KMS-11 (cell line): ENCODE measurements at regions not wholly inside any gene's neighbourhood (a gene's known extent, or its start where the extent isn't known, plus 50 kb on each side); places are given as distances from the start of the nearest gene placed in this dataset.
"Not testable (repeated sequence)": the region's sequence is repeated elsewhere in the genome, so short reads cannot be mapped to it uniquely, and the experiment has no call there.

Experiments used
- H2AFZ ChIP-seq: fragments of 200-600 bp; sonication (generic); 2 replicates; pipeline ENCODE4 v1.6.1; 2016; ENCODE audit warnings: antibody characterized with exemption, mixed run types, low read depth
- H3K27ac ChIP-seq: fragments of 200-600 bp; sonication (generic); 2 replicates; pipeline ENCODE4 v1.6.1; 2016; ENCODE audit warnings: mild to moderate bottlenecking, mixed run types
- H3K27me3 ChIP-seq: fragments of 200-600 bp; sonication (generic); 2 replicates; pipeline ENCODE4 v1.6.1; 2017; ENCODE audit warnings: mild to moderate bottlenecking, low read depth, mixed run types, moderate library complexity; ENCODE audit not compliant: insufficient read depth
- H3K36me3 ChIP-seq: fragments of 200-600 bp; sonication (generic); 2 replicates; pipeline ENCODE4 v1.6.1; 2017; ENCODE audit warnings: mild to moderate bottlenecking, mixed run types; ENCODE audit not compliant: insufficient read depth
- H3K4me1 ChIP-seq: fragments of 200-600 bp; sonication (generic); 2 replicates; pipeline ENCODE4 v1.6.1; 2016; ENCODE audit warnings: mild to moderate bottlenecking, low read depth, mixed run types; ENCODE audit not compliant: poor library complexity, severe bottlenecking
- H3K4me2 ChIP-seq: fragments of 200-600 bp; sonication (generic); 2 replicates; pipeline ENCODE4 v1.7.0; 2016; ENCODE audit warnings: mild to moderate bottlenecking, mixed run types
- H3K4me3 ChIP-seq: fragments of 200-600 bp; sonication (generic); IDR thresholded peaks from 2 replicates; pipeline ENCODE4 v1.6.1; 2017; ENCODE audit warnings: low read depth, low read length, mixed read lengths; ENCODE audit not compliant: insufficient read depth
- H3K79me2 ChIP-seq: fragments of 200-600 bp; sonication (generic); 2 replicates; pipeline ENCODE4 v1.6.1; 2016; ENCODE audit warnings: low read depth, mixed run types; ENCODE audit not compliant: insufficient read depth
- H3K9ac ChIP-seq: fragments of 200-600 bp; sonication (generic); 2 replicates; pipeline ENCODE4 v1.6.1; 2016; ENCODE audit warnings: mild to moderate bottlenecking, mixed run types
- H4K20me1 ChIP-seq: fragments of 200-600 bp; sonication (generic); 2 replicates; pipeline ENCODE4 v1.6.1; 2016; ENCODE audit warnings: mild to moderate bottlenecking, mixed run types; ENCODE audit not compliant: insufficient read depth
- TF ChIP-seq, protein P1 (sequence below): fragments of 200-600 bp; sonication (generic); conservative IDR thresholded peaks from 2 replicates; pipeline ENCODE4 v1.6.1; 2017; ENCODE audit warnings: low read depth, mild to moderate bottlenecking, antibody characterized with exemption, low read length, moderate library complexity, mixed read lengths

DNA sequence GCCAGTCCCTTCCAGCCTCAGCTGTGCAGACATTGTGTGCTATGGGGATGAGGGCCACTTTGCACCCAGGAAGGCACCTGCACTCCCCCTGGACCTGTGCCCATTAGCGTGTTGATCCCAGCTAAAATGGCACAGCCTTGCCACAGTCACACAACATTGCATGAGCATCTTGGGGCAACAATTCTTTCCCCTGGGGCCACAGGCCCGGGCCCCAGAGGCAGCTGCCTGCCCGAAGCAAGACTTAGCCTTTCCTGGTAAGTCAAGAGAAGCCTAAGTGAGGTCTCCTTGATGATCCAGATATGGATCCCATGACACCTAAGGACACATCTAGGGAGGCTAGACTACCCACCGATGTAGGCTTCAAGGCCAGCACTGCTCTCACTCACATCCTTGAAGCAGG is 202.1 kb downstream of the BCL11A start:
- Histone ChIP-seq H3K4me2 (no peak overlapping the region), H3K4me3 (no peak overlapping the region), H3K36me3 (no peaks in the 10 kb centered on the region), H4K20me1 (no peaks in the 10 kb centered on the region), H3K27me3 (no peaks in the 10 kb centered on the region), H3K4me1 (no peaks in the 10 kb centered on the region), H3K79me2 (no peaks in the 10 kb centered on the region), H3K27ac (no peak overlapping the region), H2AFZ (no peak overlapping the region), H3K9ac (no peak overlapping the region)
- TF ChIP-seq, protein P1, sequence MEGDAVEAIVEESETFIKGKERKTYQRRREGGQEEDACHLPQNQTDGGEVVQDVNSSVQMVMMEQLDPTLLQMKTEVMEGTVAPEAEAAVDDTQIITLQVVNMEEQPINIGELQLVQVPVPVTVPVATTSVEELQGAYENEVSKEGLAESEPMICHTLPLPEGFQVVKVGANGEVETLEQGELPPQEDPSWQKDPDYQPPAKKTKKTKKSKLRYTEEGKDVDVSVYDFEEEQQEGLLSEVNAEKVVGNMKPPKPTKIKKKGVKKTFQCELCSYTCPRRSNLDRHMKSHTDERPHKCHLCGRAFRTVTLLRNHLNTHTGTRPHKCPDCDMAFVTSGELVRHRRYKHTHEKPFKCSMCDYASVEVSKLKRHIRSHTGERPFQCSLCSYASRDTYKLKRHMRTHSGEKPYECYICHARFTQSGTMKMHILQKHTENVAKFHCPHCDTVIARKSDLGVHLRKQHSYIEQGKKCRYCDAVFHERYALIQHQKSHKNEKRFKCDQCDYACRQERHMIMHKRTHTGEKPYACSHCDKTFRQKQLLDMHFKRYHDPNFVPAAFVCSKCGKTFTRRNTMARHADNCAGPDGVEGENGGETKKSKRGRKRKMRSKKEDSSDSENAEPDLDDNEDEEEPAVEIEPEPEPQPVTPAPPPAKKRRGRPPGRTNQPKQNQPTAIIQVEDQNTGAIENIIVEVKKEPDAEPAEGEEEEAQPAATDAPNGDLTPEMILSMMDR = no peak

DNA sequence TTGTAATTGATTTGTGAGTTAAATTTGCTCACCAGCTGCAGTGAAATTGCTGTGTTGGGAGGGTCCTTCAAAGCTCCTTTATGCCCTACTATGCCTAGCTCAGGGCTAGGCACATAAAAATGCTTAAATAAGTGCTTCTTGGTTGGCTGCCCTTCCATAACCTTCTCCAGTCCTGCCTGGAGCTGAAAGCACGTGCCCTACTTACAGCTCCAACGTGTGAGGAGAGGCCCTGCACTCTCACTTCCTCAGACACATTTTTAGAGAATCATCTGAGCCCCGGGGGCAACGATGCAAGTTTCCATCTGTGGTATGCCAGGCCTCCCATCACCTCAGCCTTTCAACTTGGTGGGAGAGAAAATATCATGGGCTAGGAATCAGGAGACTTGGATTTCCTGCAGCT is 202.7 kb downstream of the BCL11A start:
- H3K4me2 ChIP-seq = no peak overlapping the region
- H3K4me1 ChIP-seq = no peaks in the 10 kb centered on the region

DNA sequence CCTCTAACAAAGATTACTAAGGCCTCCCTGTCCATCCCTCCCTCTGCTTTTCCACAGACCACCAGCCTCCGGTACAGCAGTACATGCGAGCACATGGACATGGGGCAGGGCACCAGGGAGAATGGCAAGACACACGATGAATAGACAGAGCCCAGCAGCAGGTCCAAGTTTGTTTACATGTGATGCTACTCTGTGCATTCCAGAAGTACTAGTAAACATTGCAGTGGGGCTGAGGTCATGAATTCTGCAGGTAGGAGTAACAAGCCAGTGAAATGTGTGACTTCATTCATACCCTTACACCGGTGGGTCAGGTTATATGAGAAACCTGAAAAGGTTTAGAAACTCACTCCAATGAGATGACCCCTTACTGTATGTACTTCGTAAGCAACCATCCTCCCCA is 205.7 kb downstream of the BCL11A start:
- Histone ChIP-seq H4K20me1 (no peaks in the 10 kb centered on the region), H3K79me2 (no peaks in the 10 kb centered on the region), H3K9ac (no peak overlapping the region), H2AFZ (no peak overlapping the region), H3K4me2 (no peak overlapping the region), H3K27me3 (no peaks in the 10 kb centered on the region), H3K4me3 (no peak overlapping the region), H3K36me3 (no peaks in the 10 kb centered on the region), H3K27ac (no peak overlapping the region), H3K4me1 (no peaks in the 10 kb centered on the region)
- TF ChIP-seq, protein P1 = no peak

More for the DNA sequence above, 202.7 kb downstream of the BCL11A start:
- Histone ChIP-seq H2AFZ (no peak overlapping the region), H3K9ac (no peak overlapping the region), H3K27ac (no peak overlapping the region), H3K36me3 (no peaks in the 10 kb centered on the region), H3K79me2 (no peaks in the 10 kb centered on the region), H3K27me3 (no peaks in the 10 kb centered on the region), H4K20me1 (no peaks in the 10 kb centered on the region), H3K4me3 (no peak overlapping the region)
- TF ChIP-seq, protein P1 = no peak

DNA sequence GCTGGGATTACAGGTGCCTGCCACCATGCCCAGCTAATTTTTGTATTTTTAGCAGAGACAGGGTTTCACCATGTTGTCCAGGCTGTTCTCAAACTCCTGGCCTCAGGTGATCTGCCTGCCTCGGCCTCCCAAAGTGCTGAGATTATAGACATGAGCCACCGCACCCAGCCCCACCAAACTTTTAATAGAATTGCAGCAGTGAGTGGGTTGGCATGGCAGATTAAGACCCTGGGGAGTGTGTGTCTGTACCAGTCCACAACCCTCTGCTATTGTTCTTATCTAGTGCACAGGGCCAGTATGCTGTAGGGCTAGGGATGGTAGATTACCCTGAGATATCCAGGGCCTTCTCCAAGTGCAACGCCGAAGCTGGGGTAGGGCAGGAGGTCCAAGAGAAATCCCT is 211.0 kb downstream of the BCL11A start:
- H2AFZ ChIP-seq, H3K27me3 ChIP-seq, H3K4me3 ChIP-seq, H4K20me1 ChIP-seq, H3K27ac ChIP-seq, H3K9ac ChIP-seq, H3K36me3 ChIP-seq, H3K4me1 ChIP-seq, H3K79me2 ChIP-seq, H3K4me2 ChIP-seq: not testable (repeated sequence)

DNA sequence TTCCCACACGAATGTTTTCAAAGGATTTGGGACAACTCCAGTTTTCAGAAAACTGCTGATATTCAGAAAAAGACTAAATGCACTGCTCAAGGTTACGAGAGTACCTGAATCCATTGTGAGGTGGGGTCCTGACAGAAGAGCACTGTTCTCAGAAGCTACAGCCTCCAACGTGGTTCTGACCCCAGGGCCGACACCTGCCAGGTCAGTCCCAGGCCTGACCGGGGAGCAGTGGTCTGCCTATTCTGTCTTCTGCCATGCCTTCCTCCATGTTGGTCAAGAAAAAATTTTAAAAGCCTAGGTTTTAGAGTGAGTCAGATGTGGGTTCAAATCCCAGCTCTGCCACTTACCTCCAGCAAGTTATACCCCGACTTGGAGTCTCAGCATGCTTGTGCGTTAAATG is 212.3 kb downstream of the BCL11A start:
- H2AFZ ChIP-seq = no peak overlapping the region
- H3K79me2 ChIP-seq = no peaks in the 10 kb centered on the region
- no peaks in the 10 kb centered on the region for H3K36me3 ChIP-seq
- H3K4me3 ChIP-seq = no peak overlapping the region
- TF ChIP-seq, protein P1 = no peak
- H3K4me2 ChIP-seq = no peak overlapping the region
- H3K27me3 ChIP-seq = no peaks in the 10 kb centered on the region
- no peak overlapping the region for H3K27ac ChIP-seq
- no peaks in the 10 kb centered on the region for H4K20me1 ChIP-seq
- no peaks in the 10 kb centered on the region for H3K4me1 ChIP-seq
- H3K9ac ChIP-seq = no peak overlapping the region
